ENCODE measurements at regions not wholly inside any gene's neighbourhood (a gene's known extent, or its start where the extent isn't known, plus 50 kb on each side); places are given as distances from the start of the nearest gene placed in this dataset.
A peak's percentile ranks its signal among the peaks of the same experiment; 100 is the strongest.

GRCh38 chr20:50242548-50242862 lies 51.9 kb downstream of the CEBPB start:
- ATAC-seq (ENCODE audit: low read depth in 2 of 2), result no peak

GRCh38 chr20:50242863-50243609 lies 52.4 kb downstream of the CEBPB start:
- ATAC-seq (ENCODE audit: low read depth in 2 of 2), result no peak
- no peaks in the 10 kb centered on the region for H3K36me3 ChIP-seq (ENCODE audit: control insufficient read depth, insufficient read depth, low read length)
- no peaks in the 10 kb centered on the region for H3K27me3 ChIP-seq (ENCODE audit: control insufficient read depth, insufficient read depth, low read length)
- Mint-ChIP-seq H3K4me3 (no peak overlapping the region), H3K4me1 (no peaks in the 10 kb centered on the region), H3K27ac (no peak overlapping the region), H3K36me3 (no peaks in the 10 kb centered on the region), H3K27me3 (peaks cover 8% of the 10 kb centered on the region), H3K9me3 (peaks cover 0 to 2% (median 0%) of the 10 kb centered on the region in 7 donors)
- H3K9me3 ChIP-seq (ENCODE audit: control insufficient read depth in 2 of 2, low read length in 2 of 2), result no peaks in the 10 kb centered on the region
- H3K4me1 ChIP-seq (ENCODE audit: control insufficient read depth, insufficient read depth, low read length, poor library complexity, severe bottlenecking), result no peaks in the 10 kb centered on the region
- no peak for DNase-seq
- H3K4me3 ChIP-seq (ENCODE audit: low read depth, low read length), result no peak overlapping the region
- H3K27ac ChIP-seq (ENCODE audit: insufficient read depth, low read length, poor library complexity, severe bottlenecking), result no peak overlapping the region

More at GRCh38 chr20:50242548-50242862, 51.9 kb downstream of the CEBPB start:
- Mint-ChIP-seq H3K9me3 (peaks cover 0 to 2% (median 0%) of the 10 kb centered on the region in 7 donors), H3K4me1 (no peaks in the 10 kb centered on the region), H3K36me3 (no peaks in the 10 kb centered on the region), H3K27me3 (peaks cover 8% of the 10 kb centered on the region), H3K27ac (no peak overlapping the region), H3K4me3 (peak overlapping the region in 1 of 4 donors; percentile 1)
- Histone ChIP-seq H3K9me3 (ENCODE audit: control insufficient read depth in 2 of 2, low read length in 2 of 2) (no peaks in the 10 kb centered on the region), H3K4me1 (ENCODE audit: control insufficient read depth, insufficient read depth, low read length, poor library complexity, severe bottlenecking) (no peaks in the 10 kb centered on the region), H3K36me3 (ENCODE audit: control insufficient read depth, insufficient read depth, low read length) (no peaks in the 10 kb centered on the region), H3K4me3 (ENCODE audit: low read depth, low read length) (no peak overlapping the region), H3K27me3 (ENCODE audit: control insufficient read depth, insufficient read depth, low read length) (no peaks in the 10 kb centered on the region), H3K27ac (ENCODE audit: insufficient read depth, low read length, poor library complexity, severe bottlenecking) (no peak overlapping the region)
- no peak for DNase-seq

GRCh38 chr20:50243610-50244351 lies 53.2 kb downstream of the CEBPB start:
- Histone ChIP-seq H3K4me3 (ENCODE audit: low read depth, low read length) (no peak overlapping the region), H3K27me3 (ENCODE audit: control insufficient read depth, insufficient read depth, low read length) (no peaks in the 10 kb centered on the region), H3K4me1 (ENCODE audit: control insufficient read depth, insufficient read depth, low read length, poor library complexity, severe bottlenecking) (no peaks in the 10 kb centered on the region), H3K36me3 (ENCODE audit: control insufficient read depth, insufficient read depth, low read length) (no peaks in the 10 kb centered on the region), H3K9me3 (ENCODE audit: control insufficient read depth in 2 of 2, low read length in 2 of 2) (no peaks in the 10 kb centered on the region), H3K27ac (ENCODE audit: insufficient read depth, low read length, poor library complexity, severe bottlenecking) (no peak overlapping the region)
- Mint-ChIP-seq H3K4me1 (no peaks in the 10 kb centered on the region), H3K27me3 (peaks cover 8% of the 10 kb centered on the region), H3K9me3 (no peaks in the 10 kb centered on the region), H3K4me3 (no peak overlapping the region), H3K36me3 (no peaks in the 10 kb centered on the region), H3K27ac (no peak overlapping the region)
- DNase-seq (no peak), ATAC-seq (ENCODE audit: low read depth in 2 of 2) (no peak)

- Histone ChIP-seq H3K27me3 (ENCODE audit: control insufficient read depth, insufficient read depth, low read length) (no peaks in the 10 kb centered on the region), H3K4me1 (ENCODE audit: control insufficient read depth, insufficient read depth, low read length, poor library complexity, severe bottlenecking) (no peaks in the 10 kb centered on the region), H3K9me3 (ENCODE audit: control insufficient read depth in 2 of 2, low read length in 2 of 2) (no peaks in the 10 kb centered on the region), H3K36me3 (ENCODE audit: control insufficient read depth, insufficient read depth, low read length) (no peaks in the 10 kb centered on the region), H3K4me3 (ENCODE audit: low read depth, low read length) (no peak overlapping the region), H3K27ac (ENCODE audit: insufficient read depth, low read length, poor library complexity, severe bottlenecking) (no peak overlapping the region)
- H3K27me3 Mint-ChIP-seq, result peaks cover 8% of the 10 kb centered on the region
- ATAC-seq (ENCODE audit: low read depth in 2 of 2) (no peak), DNase-seq (no peak)
- H3K4me3 Mint-ChIP-seq, result no peak overlapping the region
- H3K36me3 Mint-ChIP-seq, result no peaks in the 10 kb centered on the region
- H3K4me1 Mint-ChIP-seq, result no peaks in the 10 kb centered on the region
- H3K9me3 Mint-ChIP-seq, result peaks cover 0 to 3% (median 0%) of the 10 kb centered on the region in 7 donors
- no peak overlapping the region for H3K27ac Mint-ChIP-seq
Observed at GRCh38 chr20:50244352-50245149, 53.9 kb downstream of the CEBPB start.

GRCh38 chr20:50245498-50246366 lies 55.1 kb downstream of the CEBPB start:
- Histone ChIP-seq H3K27me3 (ENCODE audit: control insufficient read depth, insufficient read depth, low read length) (no peaks in the 10 kb centered on the region), H3K4me3 (ENCODE audit: low read depth, low read length) (no peak overlapping the region), H3K9me3 (ENCODE audit: control insufficient read depth in 2 of 2, low read length in 2 of 2) (no peaks in the 10 kb centered on the region), H3K27ac (ENCODE audit: insufficient read depth, low read length, poor library complexity, severe bottlenecking) (no peak overlapping the region), H3K4me1 (ENCODE audit: control insufficient read depth, insufficient read depth, low read length, poor library complexity, severe bottlenecking) (no peaks in the 10 kb centered on the region), H3K36me3 (ENCODE audit: control insufficient read depth, insufficient read depth, low read length) (no peaks in the 10 kb centered on the region)
- no peaks in the 10 kb centered on the region for H3K4me1 Mint-ChIP-seq
- peaks cover 4% of the 10 kb centered on the region for H3K27me3 Mint-ChIP-seq
- H3K9me3 Mint-ChIP-seq, result peaks cover 0 to 3% (median 0%) of the 10 kb centered on the region in 7 donors
- H3K4me3 Mint-ChIP-seq, result no peak overlapping the region
- H3K27ac Mint-ChIP-seq, result no peak overlapping the region
- H3K36me3 Mint-ChIP-seq, result no peaks in the 10 kb centered on the region
- ATAC-seq (ENCODE audit: low read depth in 2 of 2) (no peak), DNase-seq (no peak)

- H3K4me1 ChIP-seq (ENCODE audit: control insufficient read depth, insufficient read depth, low read length, poor library complexity, severe bottlenecking), result no peaks in the 10 kb centered on the region
- Mint-ChIP-seq H3K4me1 (no peaks in the 10 kb centered on the region), H3K27me3 (peaks cover 4% of the 10 kb centered on the region), H3K36me3 (no peaks in the 10 kb centered on the region), H3K9me3 (peaks cover 0 to 3% (median 0%) of the 10 kb centered on the region in 7 donors), H3K27ac (no peak overlapping the region), H3K4me3 (no peak overlapping the region)
- no peaks in the 10 kb centered on the region for H3K9me3 ChIP-seq (ENCODE audit: control insufficient read depth in 2 of 2, low read length in 2 of 2)
- H3K27ac ChIP-seq (ENCODE audit: insufficient read depth, low read length, poor library complexity, severe bottlenecking), result no peak overlapping the region
- no peaks in the 10 kb centered on the region for H3K27me3 ChIP-seq (ENCODE audit: control insufficient read depth, insufficient read depth, low read length)
- H3K36me3 ChIP-seq (ENCODE audit: control insufficient read depth, insufficient read depth, low read length), result no peaks in the 10 kb centered on the region
- DNase-seq, result no peak
- no peak for ATAC-seq (ENCODE audit: low read depth in 2 of 2)
- no peak overlapping the region for H3K4me3 ChIP-seq (ENCODE audit: low read depth, low read length)
Observed at GRCh38 chr20:50246367-50247195, 56.0 kb downstream of the CEBPB start.

All from CD4-positive, CD25-positive, alpha-beta regulatory T cell (primary cell).